Activated T-cell treated with anti-CD3 and anti-CD28 coated beads, Interleukin-2, amount 50 U/mL, for 1 hour (primary cell): ENCODE measurements at regions not wholly inside any gene's neighbourhood (a gene's known extent, or its start where the extent isn't known, plus 50 kb on each side); places are given as distances from the start of the nearest gene placed in this dataset.
"Not testable (repeated sequence)": the region's sequence is repeated elsewhere in the genome, so short reads cannot be mapped to it uniquely, and the experiment has no call there.

Source experiments
- DNase-seq: peaks from one replicate; pipeline ENCODE4 v3.0.0-alpha.2; 2020

- no peak for DNase-seq
Observed at GRCh38 chr14:103232031-103232808, 101.8 kb upstream of the EIF5 start.

DNA sequence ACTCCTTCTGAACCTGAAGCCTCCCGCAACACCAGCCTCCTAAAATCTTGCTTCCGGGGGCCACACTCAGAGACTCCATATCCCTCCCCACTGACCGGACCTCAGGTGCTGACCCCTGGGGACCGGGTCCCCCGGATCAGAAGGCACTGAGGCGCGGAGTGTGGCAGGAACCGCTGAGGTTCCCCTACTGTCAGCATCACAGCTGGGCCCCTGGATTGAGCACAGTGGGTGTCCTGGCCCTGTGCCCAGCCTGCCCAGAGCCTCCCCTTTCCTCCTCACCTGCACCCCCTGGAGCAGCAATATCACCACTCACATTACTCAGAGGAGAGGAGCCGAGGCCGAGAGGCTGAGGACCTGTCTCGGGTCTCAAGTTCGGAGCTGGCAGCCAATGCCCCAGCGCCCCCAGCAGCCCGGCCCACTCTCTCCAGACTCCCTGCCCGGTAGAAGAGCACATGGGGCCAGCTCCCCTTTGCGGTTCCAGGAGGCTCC, 101.2 kb upstream of the EIF5 start:
- DNase-seq, result no peak

DNA sequence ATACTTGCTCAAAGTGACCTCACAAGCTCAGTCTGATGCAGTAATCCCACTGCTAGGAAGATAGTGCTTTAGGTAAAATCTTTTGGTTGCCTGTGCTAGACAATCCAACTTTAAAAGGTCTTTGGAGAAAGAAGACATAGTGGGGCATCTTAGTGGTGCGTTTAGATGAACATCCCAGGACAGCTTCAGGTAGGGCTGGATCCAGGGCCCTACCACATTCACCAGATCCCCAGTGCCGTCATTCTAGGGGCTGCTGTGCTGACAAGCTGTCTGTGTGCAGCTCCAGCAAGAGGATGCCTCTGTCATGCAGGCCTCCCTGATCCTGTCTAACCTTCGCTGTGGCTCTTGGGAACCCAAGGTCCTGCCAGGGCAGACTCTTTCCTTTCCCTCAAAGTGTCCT, 100.7 kb upstream of the EIF5 start:
- no peak for DNase-seq

DNA sequence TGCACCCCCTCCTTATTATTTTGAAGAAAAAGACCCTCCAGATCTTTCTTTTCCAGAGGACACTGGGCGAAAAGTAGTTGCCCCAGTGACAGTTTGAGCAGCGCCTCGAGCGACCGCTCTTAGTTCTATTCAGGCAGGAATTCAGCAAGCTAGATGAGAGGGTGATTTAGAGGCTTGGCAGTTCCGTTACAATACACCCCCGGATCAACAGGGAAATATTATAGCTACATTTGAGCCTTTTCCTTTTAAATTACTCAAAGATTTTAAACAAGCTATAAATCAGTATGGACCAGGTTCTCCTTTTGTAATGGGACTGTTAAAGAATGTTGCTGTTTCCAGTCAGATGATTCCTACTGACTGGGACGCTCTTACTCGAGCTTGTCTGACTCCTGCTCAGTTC, 99.2 kb upstream of the EIF5 start:
- DNase-seq, result not testable (repeated sequence)

GRCh38 chr14:103235506-103235905, 98.5 kb upstream of the EIF5 start:
- DNase-seq, result not testable (repeated sequence)

DNA sequence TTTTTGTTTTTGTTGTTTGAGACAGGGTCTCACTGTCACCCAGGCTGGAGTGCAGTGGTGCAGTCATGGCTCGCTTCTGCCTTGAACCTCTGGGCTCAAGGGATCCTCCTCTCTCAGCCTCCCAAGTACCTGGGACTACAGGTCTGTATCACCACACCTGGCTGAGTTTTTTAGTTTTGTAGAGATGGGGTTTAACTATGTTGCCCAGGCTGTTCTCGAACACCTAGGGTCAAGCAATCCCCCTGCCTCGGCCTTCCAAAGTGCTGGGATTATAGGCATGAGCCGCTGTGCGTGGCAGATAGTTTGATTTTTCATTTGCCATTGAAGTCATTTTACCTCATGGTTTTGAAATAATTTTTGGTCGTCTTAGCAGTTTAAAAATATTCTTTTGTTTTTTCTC, 94.3 kb upstream of the EIF5 start:
- DNase-seq, result no peak

DNA sequence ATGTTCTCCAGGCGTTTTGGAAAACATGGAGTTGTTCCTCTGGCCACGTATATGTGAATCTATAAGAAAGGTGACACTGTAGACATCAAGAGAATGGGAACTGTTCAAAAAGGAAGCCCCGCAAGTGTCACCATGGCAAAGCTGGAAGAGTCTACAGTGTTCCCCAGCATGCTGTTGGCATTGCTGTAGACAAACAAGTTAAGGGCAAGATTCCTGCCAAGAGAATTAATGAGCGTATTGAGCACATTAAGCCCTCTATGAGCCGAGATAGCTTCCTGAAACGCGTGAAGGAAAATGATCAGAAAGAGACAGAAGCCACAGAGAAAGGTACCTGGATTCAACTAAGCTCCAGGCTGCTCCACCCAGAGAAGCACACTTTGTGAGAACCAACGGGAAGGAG, 92.5 kb upstream of the EIF5 start:
- no peak for DNase-seq

DNA sequence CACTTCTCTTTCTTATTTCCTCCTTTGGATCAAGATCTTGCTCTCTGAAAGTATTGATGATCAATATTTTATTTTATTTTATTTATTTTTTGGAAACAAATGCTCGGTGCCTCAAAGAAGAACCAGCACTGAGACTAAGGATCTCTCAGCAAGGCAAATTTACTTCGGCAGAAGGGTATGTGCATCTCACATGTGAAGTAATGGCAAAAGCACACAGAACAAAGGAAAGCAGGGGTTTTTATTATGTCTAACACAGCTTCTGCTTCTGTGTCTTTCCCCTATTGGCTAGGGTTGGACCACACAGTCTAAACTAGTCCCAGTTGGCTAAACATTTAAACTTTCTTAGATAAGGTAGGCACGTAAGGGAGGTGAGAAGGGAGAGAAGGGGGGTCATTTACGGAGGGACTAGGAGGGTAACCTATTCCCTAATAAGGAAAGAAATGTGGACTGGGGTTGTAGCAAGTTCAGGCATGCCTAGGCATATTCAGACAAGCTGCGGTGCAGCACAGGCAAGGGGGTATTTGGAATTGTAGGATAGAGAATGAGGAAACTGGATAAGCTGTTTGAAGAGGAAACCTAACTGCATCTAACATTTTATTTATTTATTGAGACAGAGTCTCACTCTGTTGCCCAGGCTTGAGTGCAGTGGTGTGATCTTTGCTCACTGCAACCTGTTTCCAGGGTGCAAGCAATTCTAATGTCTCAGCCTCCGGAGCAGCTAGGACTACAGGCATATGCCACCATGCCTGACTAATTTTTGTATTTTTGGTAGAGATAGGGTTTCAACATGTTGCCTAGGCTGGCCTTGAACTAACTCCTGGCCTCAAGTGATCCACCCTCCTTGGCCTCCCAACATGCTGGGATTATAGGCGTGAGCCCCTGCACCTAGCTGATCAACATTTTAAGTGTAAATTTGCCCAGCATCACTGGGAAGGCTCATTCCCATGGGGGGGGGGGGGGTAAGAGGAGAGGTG, 90.0 kb upstream of the EIF5 start:
- no peak for DNase-seq

DNA sequence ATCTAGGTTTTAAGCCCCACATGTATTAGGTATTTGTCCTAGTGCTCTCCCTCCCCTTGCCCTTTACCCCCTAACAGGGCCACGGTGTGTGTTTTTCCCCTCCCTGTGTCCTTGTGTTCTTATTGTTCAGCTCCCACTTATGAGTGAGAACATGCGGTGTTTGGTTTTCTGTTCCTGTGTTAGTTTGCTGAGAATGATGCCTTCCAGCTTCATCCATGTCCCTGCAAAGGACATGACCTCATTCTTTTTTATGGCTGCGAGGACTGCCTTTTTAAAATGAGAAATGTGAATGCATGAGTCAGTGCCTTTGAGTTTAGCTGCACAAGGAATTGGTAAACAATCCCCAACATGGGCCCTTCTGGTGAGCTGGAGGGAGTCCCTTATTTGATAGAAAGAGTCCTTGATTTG, 88.4 kb upstream of the EIF5 start:
- not testable (repeated sequence) for DNase-seq

GRCh38 chr14:103246070-103246469, 88.0 kb upstream of the EIF5 start:
- no peak for DNase-seq

- no peak for DNase-seq
Observed at GRCh38 chr14:103247169-103247606, 86.8 kb upstream of the EIF5 start.

- no peak for DNase-seq
Observed at GRCh38 chr14:103250181-103250580, 83.9 kb upstream of the EIF5 start.

DNA sequence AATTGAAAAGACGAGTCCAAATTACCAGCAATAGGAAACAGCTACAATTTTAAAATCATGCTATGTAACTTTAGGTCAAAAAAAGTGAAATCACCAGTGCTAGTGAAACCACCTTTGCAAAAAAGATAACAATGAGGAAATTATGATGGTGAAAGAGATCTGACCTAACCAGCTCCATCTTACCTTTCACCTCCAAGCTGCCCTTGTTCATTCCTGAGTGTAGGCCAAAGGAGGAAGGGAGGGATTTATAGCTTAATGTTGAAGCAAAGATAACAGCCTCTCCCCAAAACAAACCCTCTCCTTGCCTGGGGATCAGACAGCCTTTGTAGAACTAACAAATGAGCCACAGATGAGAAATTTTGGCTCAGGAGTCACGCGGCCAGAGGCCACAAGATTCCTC, 83.2 kb upstream of the EIF5 start:
- DNase-seq, result no peak

GRCh38 chr14:103255555-103255954, 78.5 kb upstream of the EIF5 start:
- DNase-seq, result no peak

DNA sequence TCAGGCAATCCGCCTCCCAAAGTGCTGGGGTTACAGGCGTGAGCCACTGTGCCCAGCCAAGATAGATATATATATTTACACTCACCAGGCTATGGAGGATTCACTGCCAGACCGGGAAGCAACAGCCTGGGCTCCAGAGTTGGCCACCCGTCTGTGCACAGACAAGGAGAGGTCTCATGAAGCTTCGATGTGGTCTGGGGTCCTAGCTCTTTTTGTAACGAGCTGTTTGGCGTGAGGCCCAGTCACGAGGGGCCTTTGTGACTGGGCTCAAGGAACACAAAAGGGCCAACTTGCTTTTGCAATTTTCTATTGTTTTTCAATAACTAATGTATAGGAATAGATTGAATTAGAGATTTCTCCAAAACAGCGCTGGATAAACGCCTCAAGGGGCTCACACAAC, 77.6 kb upstream of the EIF5 start:
- DNase-seq, result no peak

GRCh38 chr14:103257211-103257962, 76.7 kb upstream of the EIF5 start:
- DNase-seq, result no peak

GRCh38 chr14:103258211-103258610, 75.8 kb upstream of the EIF5 start:
- DNase-seq, result no peak

GRCh38 chr14:103259184-103259583, 74.9 kb upstream of the EIF5 start:
- no peak for DNase-seq

GRCh38 chr14:103259801-103260628, 74.0 kb upstream of the EIF5 start:
- DNase-seq, result no peak

- DNase-seq, result no peak
Observed at GRCh38 chr14:103260629-103261124, 73.4 kb upstream of the EIF5 start.

GRCh38 chr14:103267226-103267910, 66.7 kb upstream of the EIF5 start:
- DNase-seq, result no peak
